ENCODE measurements at regions not wholly inside any gene's neighbourhood (a gene's known extent, or its start where the extent isn't known, plus 50 kb on each side); places are given as distances from the start of the nearest gene placed in this dataset.

DNA sequence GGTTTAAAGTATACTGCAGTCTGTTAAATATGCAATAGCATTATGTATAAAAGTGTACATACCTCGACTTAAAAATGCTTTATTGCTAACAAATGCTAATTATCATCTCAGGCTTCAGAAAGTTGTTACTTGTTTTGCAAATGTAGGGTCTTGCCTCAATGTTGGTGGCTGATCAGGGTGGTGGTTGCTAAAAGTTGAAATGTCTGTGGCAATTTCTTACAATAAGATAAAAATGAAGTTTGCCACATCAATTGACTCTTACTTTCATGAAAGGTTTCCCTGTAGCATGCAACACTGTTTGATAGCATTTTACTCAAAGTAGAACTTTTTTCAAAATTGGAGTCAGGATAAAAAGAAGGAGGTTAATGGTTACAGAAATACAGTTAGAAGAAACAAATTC lies 407.7 kb upstream of the OR4E1 start:
- BruUV-seq (replicated peaks): no TSS peak
- no peaks in the 10 kb centered on the region for H3K36me3 ChIP-seq (ENCODE audit: control insufficient read depth, insufficient read depth, low read length)
- no peak for ATAC-seq
- no peaks in the 10 kb centered on the region for H3K27me3 ChIP-seq (ENCODE audit: control insufficient read depth, insufficient read depth, low read length)
- DNase-seq (ENCODE audit: low read depth, low spot score): no peak
- in situ Hi-C loops (cut with HindIII; ENCODE audit: low pct_unique_long_range_greater_than_20kb, low sequenced_read_pairs) (no loop called here), intact Hi-C loops (cut with micrococcal nuclease; ENCODE audit: unreplicated experiment) (no loop called here)
- no peak overlapping the region for H3K4me3 ChIP-seq (ENCODE audit: low read depth in 2 of 2, low read length in 2 of 2)
- H3K27ac ChIP-seq (ENCODE audit: low read length): no peak overlapping the region
- CTCF ChIA-PET: no interaction called here
- no peaks in the 10 kb centered on the region for H3K9me3 ChIP-seq (ENCODE audit: control insufficient read depth, insufficient read depth, low read depth, low read length)
- H3K4me1 ChIP-seq (ENCODE audit: control insufficient read depth, insufficient read depth, low read length): no peaks in the 10 kb centered on the region
- TF ChIP-seq, protein P1, sequence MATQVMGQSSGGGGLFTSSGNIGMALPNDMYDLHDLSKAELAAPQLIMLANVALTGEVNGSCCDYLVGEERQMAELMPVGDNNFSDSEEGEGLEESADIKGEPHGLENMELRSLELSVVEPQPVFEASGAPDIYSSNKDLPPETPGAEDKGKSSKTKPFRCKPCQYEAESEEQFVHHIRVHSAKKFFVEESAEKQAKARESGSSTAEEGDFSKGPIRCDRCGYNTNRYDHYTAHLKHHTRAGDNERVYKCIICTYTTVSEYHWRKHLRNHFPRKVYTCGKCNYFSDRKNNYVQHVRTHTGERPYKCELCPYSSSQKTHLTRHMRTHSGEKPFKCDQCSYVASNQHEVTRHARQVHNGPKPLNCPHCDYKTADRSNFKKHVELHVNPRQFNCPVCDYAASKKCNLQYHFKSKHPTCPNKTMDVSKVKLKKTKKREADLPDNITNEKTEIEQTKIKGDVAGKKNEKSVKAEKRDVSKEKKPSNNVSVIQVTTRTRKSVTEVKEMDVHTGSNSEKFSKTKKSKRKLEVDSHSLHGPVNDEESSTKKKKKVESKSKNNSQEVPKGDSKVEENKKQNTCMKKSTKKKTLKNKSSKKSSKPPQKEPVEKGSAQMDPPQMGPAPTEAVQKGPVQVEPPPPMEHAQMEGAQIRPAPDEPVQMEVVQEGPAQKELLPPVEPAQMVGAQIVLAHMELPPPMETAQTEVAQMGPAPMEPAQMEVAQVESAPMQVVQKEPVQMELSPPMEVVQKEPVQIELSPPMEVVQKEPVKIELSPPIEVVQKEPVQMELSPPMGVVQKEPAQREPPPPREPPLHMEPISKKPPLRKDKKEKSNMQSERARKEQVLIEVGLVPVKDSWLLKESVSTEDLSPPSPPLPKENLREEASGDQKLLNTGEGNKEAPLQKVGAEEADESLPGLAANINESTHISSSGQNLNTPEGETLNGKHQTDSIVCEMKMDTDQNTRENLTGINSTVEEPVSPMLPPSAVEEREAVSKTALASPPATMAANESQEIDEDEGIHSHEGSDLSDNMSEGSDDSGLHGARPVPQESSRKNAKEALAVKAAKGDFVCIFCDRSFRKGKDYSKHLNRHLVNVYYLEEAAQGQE (IDR thresholded peaks at IDR 0.05; ENCODE audit: insufficient read depth in 1 of 2, low read depth in 2 of 2, low read length in 1 of 2): no peak
- TF ChIP-seq TCF7L2 (IDR thresholded peaks at IDR 0.05; ENCODE audit: low read depth, low read length): no peak
- TF ChIP-seq SIN3A (IDR thresholded peaks at IDR 0.05; ENCODE audit: borderline replicate concordance, insufficient read depth, low read depth, low read length): no peak
- no peak for TF ChIP-seq POLR2AphosphoS5 (IDR thresholded peaks at IDR 0.05; ENCODE audit: low read depth, low read length)
- TF ChIP-seq, protein P2, sequence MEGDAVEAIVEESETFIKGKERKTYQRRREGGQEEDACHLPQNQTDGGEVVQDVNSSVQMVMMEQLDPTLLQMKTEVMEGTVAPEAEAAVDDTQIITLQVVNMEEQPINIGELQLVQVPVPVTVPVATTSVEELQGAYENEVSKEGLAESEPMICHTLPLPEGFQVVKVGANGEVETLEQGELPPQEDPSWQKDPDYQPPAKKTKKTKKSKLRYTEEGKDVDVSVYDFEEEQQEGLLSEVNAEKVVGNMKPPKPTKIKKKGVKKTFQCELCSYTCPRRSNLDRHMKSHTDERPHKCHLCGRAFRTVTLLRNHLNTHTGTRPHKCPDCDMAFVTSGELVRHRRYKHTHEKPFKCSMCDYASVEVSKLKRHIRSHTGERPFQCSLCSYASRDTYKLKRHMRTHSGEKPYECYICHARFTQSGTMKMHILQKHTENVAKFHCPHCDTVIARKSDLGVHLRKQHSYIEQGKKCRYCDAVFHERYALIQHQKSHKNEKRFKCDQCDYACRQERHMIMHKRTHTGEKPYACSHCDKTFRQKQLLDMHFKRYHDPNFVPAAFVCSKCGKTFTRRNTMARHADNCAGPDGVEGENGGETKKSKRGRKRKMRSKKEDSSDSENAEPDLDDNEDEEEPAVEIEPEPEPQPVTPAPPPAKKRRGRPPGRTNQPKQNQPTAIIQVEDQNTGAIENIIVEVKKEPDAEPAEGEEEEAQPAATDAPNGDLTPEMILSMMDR (IDR thresholded peaks at IDR 0.05): no peak
- POLR2A ChIA-PET: no interaction called here

DNA sequence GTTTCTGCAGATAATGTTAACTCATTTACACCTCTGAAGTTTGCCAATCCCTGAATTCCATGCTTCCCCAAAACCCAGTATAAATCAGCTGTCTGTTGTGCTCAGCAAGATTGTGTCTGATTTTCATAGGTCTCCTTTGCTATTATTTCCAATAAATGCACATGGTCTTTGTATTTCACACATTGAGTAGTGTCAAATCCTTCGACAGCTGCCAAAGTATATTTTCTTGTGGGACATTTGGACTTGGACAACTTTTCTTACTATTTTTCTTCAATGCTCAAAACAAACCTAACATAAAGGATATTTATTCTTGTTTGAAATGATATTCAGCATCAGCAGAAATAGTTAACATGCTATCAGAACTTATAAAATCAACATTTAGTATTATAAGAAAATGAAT lies 406.1 kb upstream of the OR4E1 start:
- H3K4me3 ChIP-seq (ENCODE audit: low read depth in 2 of 2, low read length in 2 of 2): no peak overlapping the region
- ChIA-PET CTCF (interaction anchor here (0.7 kb wide), 1 partner anchor 24 kb away, joined by 3 read pairs; no protein-coding TSS in a partner anchor), POLR2A (no interaction called here)
- DNase-seq (ENCODE audit: low read depth, low spot score): no peak
- in situ Hi-C loops (cut with HindIII; ENCODE audit: low pct_unique_long_range_greater_than_20kb, low sequenced_read_pairs): no loop called here
- H3K36me3 ChIP-seq (ENCODE audit: control insufficient read depth, insufficient read depth, low read length): no peaks in the 10 kb centered on the region
- H3K27ac ChIP-seq (ENCODE audit: low read length): no peak overlapping the region
- no peaks in the 10 kb centered on the region for H3K4me1 ChIP-seq (ENCODE audit: control insufficient read depth, insufficient read depth, low read length)
- TF ChIP-seq TCF7L2 (IDR thresholded peaks at IDR 0.05; ENCODE audit: low read depth, low read length): no peak
- TF ChIP-seq, protein P2 (IDR thresholded peaks at IDR 0.05): no peak
- TF ChIP-seq SIN3A (IDR thresholded peaks at IDR 0.05; ENCODE audit: borderline replicate concordance, insufficient read depth, low read depth, low read length): no peak
- TF ChIP-seq POLR2AphosphoS5 (IDR thresholded peaks at IDR 0.05; ENCODE audit: low read depth, low read length): no peak
- TF ChIP-seq, protein P1 (IDR thresholded peaks at IDR 0.05; ENCODE audit: insufficient read depth in 1 of 2, low read depth in 2 of 2, low read length in 1 of 2): no peak
- no TSS peak for BruUV-seq (replicated peaks)
- no peaks in the 10 kb centered on the region for H3K27me3 ChIP-seq (ENCODE audit: control insufficient read depth, insufficient read depth, low read length)
- no peaks in the 10 kb centered on the region for H3K9me3 ChIP-seq (ENCODE audit: control insufficient read depth, insufficient read depth, low read depth, low read length)
- intact Hi-C loops (cut with micrococcal nuclease; ENCODE audit: unreplicated experiment): no loop called here
- ATAC-seq: no peak
